Heart right ventricle (tissue), 16 donors: ENCODE measurements at regions not wholly inside any gene's neighbourhood (a gene's known extent, or its start where the extent isn't known, plus 50 kb on each side); places are given as distances from the start of the nearest gene placed in this dataset.

Source experiments
- ATAC-seq, 8 donors: fragments of 200-7000 bp; cut with Tn5 transposase; one replicate each; pipeline ENCODE4 v1.9.1; 2020; ENCODE audit warnings: mild to moderate bottlenecking in 8 of 8, moderate library complexity in 8 of 8, moderate number of reproducible peaks in 1 of 8
- DNase-seq, 2 donors: peaks; one replicate each; pipeline ENCODE4 v3.0.0-alpha.2; 2020
- H3K27ac ChIP-seq, 10 donors: fragments of 200-600 bp; sonication (generic) in 2 of 10; one replicate each; pipeline versions ENCODE4 v1.5.0 to v1.8.0; 2020 to 2022; ENCODE audit warnings: mild to moderate bottlenecking in 3 of 10
- H3K27me3 ChIP-seq, 7 donors: fragments of 200-600 bp; one replicate each; pipeline ENCODE4 v1.8.0; 2021 to 2022; ENCODE audit warnings: mild to moderate bottlenecking in 2 of 7
- H3K36me3 ChIP-seq, 9 donors: fragments of 200-600 bp; sonication (generic) in 1 of 9; one replicate each; pipeline versions ENCODE4 v1.5.0 to v1.8.0; 2020 to 2022; ENCODE audit warnings: mild to moderate bottlenecking in 2 of 9
- H3K4me1 ChIP-seq, 9 donors: fragments of 200-600 bp; sonication (generic) in 1 of 9; one replicate each; pipeline versions ENCODE4 v1.5.0 to v1.8.0; 2020 to 2022; ENCODE audit warnings: mild to moderate bottlenecking in 4 of 9
- H3K4me3 ChIP-seq, 10 donors: fragments of 200-600 bp; sonication (generic) in 2 of 10; one replicate each; pipeline versions ENCODE4 v1.5.0 to v1.8.0; 2020 to 2022; ENCODE audit warnings: mild to moderate bottlenecking in 7 of 10, moderate library complexity in 2 of 10
- H3K9me3 ChIP-seq, 11 donors: fragments of 200-600 bp in 10 of 11; sonication (generic) in 2 of 11; one replicate each; pipeline versions ENCODE4 v1.5.0 to v1.8.0; 2013 to 2022; ENCODE audit warnings: mild to moderate bottlenecking in 2 of 11, control low read depth in 1 of 11, moderate library complexity in 1 of 11
- WGBS, 2 donors: extraction: QIAGEN DNeasy Blood & Tissue Kit; methylation state at CpG; one replicate each; pipeline ENCODE4 v1.1.7; 2013; ENCODE audit warnings: inconsistent platforms in 1 of 2; 5-methylcytosine and 5-hydroxymethylcytosine counted together
- intact Hi-C, 10 donors: fragments of 100-400 bp; cut with DNase I; formaldehyde crosslinking; loops; one replicate each; pipeline versions ENCODE4 v1.11.1 to v1.14.2; 2022
- TF ChIP-seq, protein P1 (sequence below), 9 donors: fragments of 200-600 bp; sonication (generic) in 2 of 9; IDR thresholded peaks; one replicate each; pipeline versions ENCODE4 v1.5.0 to v1.8.0; 2021 to 2022; ENCODE audit warnings: antibody characterized with exemption in 9 of 9, mild to moderate bottlenecking in 5 of 9, moderate library complexity in 1 of 9
- donor health status: Arrhythmogenic right ventricular cardiomyopathy.
- donor health status: ischemic (EF 13 %, LVEDD 7.1; RV severe dilation, severe dysfunction).
- donor health status: healthy with polysubstance abuse.
- donor health status: DM: no; HTN: yes; CAD: no.
- donor health status: DM: no; HTN: no; CAD: no.
- donor health status: ischemic (EF 25% LVEDD 6.9; RV normal size, moderate dysfunction).
- donor health status: ischemic (EF 25% LVEDD 5.7; RV mildly dilated, moderate dysfunction).
- donor health status: healthy.
- donor health status: DM: yes; HTN: yes; CAD: no.
- donor health status: Ischemic cardiomyopathy.
- donor health status: ischemic (EF 35%, LVEDD 5.7; RV mildly dilated, moderate dysfunction).
- donor health status: nonischemic (EF 11% LVEDD 7.7; RV severe dilation, severe dysfunction).
- donor health status: DM: yes; HTN: yes; CAD: no.
- donor health status: PGD.
- donor health status: ischemic (EF 29% LVEDD 5.4; RV normal size, mild dysfunction).
- donor health status: nonischemic (EF 23%, LVEDD 6.1; RV moderate dilation, normal function).

DNA sequence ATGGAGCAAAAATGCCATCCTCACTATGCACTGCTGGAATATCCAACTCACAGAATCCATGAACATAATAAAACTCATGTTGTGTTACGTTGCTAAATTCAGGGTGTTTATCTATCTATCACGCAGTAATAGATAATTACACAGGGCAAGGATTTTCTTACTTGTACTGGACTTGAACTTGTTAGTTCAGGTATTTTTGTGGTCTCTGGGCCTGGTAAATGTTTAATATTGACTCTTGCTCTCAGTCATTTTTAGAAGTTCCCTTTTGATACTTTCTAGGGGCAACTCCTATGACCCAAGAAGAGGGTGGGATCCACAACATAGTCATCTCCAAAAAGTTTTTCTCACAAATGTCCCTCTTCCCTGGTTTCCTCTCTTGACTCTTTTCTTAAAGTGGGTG lies 522.4 kb upstream of the IGFBP7 start:
- Histone ChIP-seq H3K36me3 (no peaks in the 10 kb centered on the region), H3K4me3 (no peak overlapping the region), H3K27ac (no peak overlapping the region), H3K4me1 (no peaks in the 10 kb centered on the region), H3K9me3 (no peaks in the 10 kb centered on the region), H3K27me3 (no peaks in the 10 kb centered on the region)
- TF ChIP-seq, protein P1, sequence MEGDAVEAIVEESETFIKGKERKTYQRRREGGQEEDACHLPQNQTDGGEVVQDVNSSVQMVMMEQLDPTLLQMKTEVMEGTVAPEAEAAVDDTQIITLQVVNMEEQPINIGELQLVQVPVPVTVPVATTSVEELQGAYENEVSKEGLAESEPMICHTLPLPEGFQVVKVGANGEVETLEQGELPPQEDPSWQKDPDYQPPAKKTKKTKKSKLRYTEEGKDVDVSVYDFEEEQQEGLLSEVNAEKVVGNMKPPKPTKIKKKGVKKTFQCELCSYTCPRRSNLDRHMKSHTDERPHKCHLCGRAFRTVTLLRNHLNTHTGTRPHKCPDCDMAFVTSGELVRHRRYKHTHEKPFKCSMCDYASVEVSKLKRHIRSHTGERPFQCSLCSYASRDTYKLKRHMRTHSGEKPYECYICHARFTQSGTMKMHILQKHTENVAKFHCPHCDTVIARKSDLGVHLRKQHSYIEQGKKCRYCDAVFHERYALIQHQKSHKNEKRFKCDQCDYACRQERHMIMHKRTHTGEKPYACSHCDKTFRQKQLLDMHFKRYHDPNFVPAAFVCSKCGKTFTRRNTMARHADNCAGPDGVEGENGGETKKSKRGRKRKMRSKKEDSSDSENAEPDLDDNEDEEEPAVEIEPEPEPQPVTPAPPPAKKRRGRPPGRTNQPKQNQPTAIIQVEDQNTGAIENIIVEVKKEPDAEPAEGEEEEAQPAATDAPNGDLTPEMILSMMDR (IDR thresholded peaks at IDR 0.05): no peak
- ATAC-seq: no peak
- no peak for DNase-seq
- intact Hi-C loops: no loop called here
- WGBS, 2 donors: 90 to 93% methylated on average over 2 of the region's 2 CpGs

DNA sequence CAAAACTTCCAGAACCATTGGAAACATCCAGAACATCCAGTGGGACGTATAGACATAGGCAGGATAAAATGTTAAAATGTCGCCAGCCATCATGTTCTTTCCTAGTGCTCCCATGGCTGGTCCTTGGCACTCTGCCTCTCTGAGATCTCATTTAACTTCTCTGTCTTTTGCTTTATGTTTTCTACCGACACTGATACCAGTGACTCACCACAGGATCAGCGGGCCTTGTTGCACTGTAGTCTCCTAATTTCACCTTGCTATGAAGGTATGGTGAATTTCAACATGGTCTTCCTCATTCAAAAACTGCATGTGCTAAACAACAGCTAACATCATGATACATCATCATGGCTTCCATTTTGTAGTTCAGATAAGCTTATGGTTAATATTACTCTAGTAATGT lies 521.0 kb upstream of the IGFBP7 start:
- no peak for DNase-seq
- H3K36me3 ChIP-seq: no peaks in the 10 kb centered on the region
- intact Hi-C loops: no loop called here
- 91 to 92% methylated on average over 4 of the region's 4 CpGs for whole genome bisulfite sequencing, 2 donors
- no peaks in the 10 kb centered on the region for H3K27me3 ChIP-seq
- H3K27ac ChIP-seq: no peak overlapping the region
- ATAC-seq: no peak
- H3K4me3 ChIP-seq: no peak overlapping the region
- peaks cover 0 to 5% (median 0%) of the 10 kb centered on the region in 11 donors for H3K9me3 ChIP-seq
- no peaks in the 10 kb centered on the region for H3K4me1 ChIP-seq
- TF ChIP-seq, protein P1 (IDR thresholded peaks at IDR 0.05): no peak

DNA sequence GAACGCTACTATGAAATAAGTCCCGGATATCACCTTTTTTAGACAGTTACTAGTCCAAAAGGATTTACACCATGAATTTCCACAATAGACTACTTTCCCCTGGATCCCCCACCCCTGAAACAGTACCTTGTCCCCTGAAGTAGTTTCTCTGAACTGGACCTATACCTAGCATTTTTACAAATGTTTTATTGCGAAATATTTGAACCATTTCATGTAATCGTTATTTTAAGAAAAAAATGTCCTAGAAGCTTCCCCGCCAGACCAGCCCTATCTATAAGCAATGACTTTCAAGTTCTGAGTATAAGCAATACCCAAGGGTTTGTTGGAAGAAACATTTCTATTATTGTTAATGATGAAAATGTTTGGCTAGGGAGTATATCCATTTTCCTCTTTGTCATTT lies 517.8 kb upstream of the IGFBP7 start:
- Histone ChIP-seq H3K4me3 (no peak overlapping the region), H3K36me3 (no peaks in the 10 kb centered on the region), H3K27ac (no peak overlapping the region), H3K4me1 (no peaks in the 10 kb centered on the region), H3K27me3 (peaks cover 0 to 3% (median 0%) of the 10 kb centered on the region in 7 donors), H3K9me3 (peaks cover 0 to 20% (median 0%) of the 10 kb centered on the region in 11 donors)
- 90 to 91% methylated on average over 5 of the region's 5 CpGs for WGBS, 2 donors
- DNase-seq (no peak), ATAC-seq (no peak)
- intact Hi-C loops: no loop called here
- TF ChIP-seq, protein P1 (IDR thresholded peaks at IDR 0.05): no peak

DNA sequence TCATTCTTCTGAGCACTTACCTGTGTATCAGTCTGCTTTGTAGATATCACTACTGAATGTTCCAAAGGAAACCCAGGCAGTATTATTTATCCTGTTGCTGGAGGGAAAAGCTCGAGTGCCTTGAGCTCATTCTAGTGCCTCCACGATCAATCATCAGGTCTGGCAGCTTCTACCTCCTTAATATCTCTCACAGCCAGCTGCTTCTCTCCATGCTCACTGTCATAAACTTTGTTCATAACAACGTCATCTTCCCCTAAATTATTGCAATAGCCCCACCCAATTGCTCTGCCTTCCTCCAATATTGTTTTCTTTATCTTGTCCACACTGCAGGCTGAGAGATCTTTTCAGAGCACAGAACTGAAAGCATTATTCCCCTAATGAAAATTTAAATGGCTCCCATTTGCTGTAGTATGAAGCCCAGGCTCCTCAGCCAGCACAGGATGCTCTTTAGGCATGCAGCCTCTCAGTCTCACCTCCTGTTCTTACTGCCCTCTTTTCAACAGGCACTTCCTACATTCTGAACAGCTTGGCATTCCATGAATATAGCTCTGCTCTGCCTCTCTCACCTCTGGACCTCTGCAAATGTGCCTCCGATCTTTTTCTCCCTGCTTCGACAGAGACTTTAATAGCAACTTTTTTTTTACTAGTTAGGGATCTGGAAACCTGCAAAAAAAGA lies 504.2 kb upstream of the IGFBP7 start:
- no peaks in the 10 kb centered on the region for H3K9me3 ChIP-seq

More for the DNA sequence above, 504.2 kb upstream of the IGFBP7 start:
- TF ChIP-seq, protein P1 (IDR thresholded peaks at IDR 0.05): no peak
- DNase-seq: no peak
- Histone ChIP-seq H3K27me3 (peaks cover 0 to 3% (median 0%) of the 10 kb centered on the region in 7 donors), H3K36me3 (no peaks in the 10 kb centered on the region), H3K4me3 (no peak overlapping the region), H3K27ac (no peak overlapping the region), H3K4me1 (no peaks in the 10 kb centered on the region)
- 51 to 69% methylated on average over 5 of the region's 5 CpGs for WGBS, 2 donors
- intact Hi-C loops: no loop called here
- no peak for ATAC-seq
